Amniotic stem cell (primary cell): ENCODE measurements at regions not wholly inside any gene's neighbourhood (a gene's known extent, or its start where the extent isn't known, plus 50 kb on each side); places are given as distances from the start of the nearest gene placed in this dataset.

Experiments used
- DNase-seq: peaks from one replicate; lab custom pipeline; 2025; lab: John Stamatoyannopoulos, UW

DNA sequence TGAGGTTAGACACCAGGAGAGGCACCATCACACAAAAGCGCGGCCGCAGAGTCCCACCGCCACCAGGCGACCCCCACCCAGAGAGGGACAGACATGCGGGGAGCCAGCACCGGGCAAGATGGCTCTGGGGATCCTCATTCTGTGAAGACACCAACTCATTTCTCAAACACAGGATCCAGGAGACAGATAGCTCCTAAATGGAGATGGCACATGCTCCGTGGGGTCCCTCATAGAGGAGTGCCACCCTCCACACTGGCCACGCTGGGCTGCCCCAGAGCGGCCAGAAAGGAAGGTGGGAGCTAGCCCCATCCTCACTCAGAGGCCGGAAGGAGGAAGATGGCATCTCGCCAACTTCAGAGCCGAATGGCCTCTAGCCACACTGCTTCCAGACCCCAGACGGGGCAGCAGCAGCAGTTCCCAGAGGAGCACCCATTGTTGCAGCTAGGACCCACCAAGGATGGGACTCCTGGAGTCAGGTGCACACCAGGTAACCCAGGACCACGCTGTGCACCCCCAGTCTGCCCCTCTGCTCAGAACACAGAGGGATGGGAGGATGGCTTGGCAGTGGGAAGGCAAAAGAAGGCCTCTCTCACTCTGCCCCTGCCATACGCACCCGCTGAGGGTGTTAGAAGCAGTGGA lies 78.6 kb downstream of the ZIC5 start:
- DNase-seq = no peak

DNA sequence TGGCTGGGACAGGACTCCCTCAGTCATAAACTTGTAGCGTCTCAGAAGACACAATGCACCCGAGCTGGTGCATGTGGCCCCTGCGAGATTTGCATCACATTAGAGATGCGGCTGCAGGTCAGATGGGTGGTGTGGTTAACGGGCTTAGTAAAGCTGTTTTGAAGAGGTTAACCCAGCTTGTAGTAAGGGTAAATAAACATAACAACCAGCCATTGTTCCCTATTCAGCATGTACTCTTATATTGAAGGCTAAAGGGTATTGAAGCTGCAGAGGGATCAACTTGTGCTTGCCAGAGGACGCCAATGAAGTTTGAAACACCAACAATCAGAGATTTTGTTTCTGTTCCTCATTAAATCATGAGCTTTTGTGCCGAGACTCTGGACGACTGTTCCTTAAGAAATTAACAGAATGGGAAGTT lies 79.4 kb downstream of the ZIC5 start:
- no peak for DNase-seq

DNA sequence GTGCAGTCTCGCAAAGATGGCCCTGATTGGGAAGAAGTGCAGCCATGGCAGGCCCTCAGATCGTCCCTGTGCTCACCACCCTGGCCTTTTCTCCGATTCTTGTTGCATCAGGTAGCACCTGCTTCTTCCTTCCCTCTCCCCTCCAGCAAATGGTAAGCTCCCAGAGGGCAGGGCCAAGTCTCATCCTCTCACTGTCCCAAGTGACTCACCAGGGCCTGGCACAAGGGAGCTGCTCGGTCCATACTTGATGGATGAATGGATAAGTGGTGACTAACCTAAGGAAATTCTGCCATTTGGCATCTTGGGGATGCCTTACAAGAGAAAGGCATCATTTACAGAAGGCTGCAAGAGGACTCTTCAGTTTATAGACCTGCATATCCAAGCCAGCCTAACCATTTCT lies 84.9 kb downstream of the ZIC5 start:
- no peak for DNase-seq

DNA sequence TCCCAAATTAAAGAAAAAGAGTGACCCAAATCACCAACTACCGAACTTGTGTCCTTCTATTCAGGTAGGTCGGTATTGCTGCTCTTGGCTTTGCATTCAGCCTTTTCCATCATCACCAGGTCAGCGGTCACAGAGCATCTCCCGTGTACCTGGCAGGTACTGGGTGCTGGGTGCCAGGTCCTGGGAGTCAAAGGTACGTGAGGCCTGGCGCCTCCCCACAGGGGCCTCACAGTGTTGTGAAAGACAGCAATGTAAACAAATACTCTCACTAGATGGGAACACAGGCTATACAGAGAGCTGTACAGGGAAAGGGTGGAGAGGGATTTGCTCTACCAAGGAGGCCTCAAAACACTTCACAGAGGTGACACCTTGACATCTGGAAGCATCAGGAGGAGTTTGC lies 86.7 kb downstream of the ZIC5 start:
- DNase-seq = no peak

DNA sequence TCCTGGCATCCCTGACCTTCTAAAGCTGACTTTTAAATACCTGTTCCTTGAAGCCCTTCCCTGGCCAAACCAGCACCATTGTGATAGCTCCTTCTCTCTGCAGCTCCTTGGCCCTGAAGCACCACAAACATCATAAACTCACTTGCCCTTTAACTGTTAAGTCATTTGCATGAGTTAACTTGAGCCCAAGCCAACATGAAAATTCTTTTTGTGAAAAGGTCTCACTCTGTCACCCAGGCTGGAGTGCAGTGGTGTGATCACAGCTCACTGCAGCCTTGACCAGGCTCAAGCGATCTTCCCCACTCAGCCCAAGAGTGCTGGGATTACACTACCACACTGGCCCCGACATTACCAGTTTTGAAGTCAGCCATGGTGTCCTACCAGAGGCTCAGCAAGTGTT lies 87.8 kb downstream of the ZIC5 start:
- DNase-seq = no peak

DNA sequence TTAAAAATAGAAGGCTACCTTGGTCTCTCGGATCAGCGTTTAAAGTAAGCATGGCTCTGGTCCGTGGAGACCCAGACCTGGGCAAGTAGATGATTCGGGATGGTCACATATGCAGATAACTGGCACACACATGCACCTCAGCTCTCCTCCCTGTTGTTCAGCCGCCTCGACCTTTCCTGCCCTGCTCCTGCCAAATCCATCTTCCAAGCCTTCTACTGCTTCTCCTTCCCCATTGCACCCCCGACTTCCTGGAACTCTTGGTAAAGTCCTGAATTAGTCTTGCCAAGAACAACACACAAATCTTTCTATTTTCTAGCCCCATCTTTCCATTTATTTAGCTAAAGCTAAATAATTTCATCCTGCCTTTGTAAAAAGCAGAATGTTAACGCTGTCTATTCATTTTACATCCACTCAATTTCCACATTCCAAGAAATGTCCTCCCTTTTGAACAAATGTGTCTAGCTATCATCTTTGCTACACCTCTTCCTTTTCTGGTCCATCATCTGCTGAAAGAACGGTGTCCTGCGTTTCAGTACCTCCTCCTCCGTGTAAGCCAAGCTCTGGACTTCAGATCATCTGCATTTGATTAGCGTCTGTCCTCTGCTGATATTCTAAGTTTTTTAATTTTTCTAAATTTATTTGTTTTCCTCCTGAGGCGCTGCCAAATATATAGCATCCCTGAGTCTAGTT lies 92.5 kb downstream of the ZIC5 start:
- DNase-seq = no peak

DNA sequence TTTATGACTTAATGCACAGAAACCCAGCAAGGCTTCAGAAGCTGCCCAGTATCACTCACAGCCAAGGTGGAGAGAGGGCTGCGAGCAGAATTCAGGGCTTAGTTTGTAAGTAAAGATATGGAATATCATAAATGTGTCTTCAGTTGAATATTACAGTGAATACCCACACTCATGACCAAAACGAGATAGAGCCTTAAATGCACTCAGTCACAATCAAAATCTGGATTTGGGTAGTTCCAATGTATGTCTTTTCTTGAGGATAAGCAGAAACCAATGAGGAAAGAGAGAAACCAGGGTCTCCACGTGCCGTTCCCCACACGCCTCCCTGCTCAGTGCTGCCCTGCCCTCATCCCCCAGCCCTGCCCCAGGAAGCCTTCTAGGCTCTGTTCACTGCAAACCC lies 94.9 kb downstream of the ZIC5 start:
- DNase-seq = no peak

DNA sequence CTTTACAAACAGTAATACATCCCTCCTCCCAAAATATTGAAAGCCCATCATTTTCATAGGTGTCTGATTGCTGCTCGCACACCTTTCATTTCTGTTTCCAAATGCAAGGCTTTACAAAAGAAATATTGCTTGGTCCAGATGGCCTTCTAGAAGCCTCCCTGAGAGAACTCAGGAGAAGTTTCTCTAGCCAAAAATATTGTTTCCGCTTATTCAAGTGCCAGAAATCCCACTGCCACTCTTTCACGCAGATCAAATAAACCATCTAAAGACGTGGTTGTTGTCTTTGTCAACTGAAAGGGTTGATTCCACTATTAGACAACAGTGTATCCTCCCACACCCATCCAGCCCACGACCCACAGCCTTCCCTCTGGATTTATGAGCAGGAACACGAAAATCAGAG lies 96.2 kb downstream of the ZIC5 start:
- no peak for DNase-seq

DNA sequence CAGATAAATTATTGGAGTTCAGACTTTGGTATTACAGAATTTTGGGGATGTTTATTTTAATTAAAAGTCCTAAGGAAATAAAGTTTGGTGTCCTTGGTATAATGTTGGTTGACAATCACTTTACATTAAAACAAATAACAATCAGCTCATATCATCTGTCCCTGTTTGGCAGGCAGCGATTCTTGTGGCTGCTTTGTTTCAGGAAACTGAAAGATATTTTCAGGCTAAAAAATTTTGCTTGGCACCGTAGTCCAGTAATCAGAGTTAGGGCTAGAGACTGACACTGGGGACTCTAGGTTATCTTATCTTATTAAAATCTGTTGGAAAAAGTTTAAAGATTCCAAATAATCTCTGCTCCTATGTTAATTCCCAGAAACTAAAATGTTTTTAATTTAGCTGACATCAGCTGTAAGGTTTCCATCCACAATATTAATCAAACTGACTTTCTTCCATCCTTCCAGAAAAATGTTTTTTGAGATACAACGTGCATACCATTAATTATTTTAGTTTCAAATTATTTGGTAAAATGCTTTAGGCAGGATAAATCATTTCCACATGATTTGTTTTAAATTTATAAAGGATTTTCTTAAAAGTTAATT lies 97.6 kb downstream of the ZIC5 start:
- DNase-seq = no peak

DNA sequence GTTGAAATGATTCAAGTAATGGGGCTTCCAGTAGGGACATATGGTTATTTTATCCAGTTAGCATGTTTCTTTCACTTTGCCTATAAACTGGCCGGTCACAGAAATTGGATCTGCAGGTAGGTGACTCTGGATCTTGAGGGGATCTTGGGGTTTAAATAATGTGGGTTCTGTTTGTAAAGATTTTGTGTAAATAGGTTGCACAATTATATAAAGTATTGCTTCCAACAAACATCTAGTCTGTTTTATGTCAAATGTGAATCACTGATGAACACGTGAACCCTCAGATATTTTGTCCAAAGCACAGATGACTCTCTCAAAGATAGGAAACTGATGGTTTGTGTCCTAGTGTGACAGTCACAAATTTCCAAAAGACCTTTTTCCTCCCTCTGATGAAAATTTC lies 98.4 kb downstream of the ZIC5 start:
- no peak for DNase-seq

DNA sequence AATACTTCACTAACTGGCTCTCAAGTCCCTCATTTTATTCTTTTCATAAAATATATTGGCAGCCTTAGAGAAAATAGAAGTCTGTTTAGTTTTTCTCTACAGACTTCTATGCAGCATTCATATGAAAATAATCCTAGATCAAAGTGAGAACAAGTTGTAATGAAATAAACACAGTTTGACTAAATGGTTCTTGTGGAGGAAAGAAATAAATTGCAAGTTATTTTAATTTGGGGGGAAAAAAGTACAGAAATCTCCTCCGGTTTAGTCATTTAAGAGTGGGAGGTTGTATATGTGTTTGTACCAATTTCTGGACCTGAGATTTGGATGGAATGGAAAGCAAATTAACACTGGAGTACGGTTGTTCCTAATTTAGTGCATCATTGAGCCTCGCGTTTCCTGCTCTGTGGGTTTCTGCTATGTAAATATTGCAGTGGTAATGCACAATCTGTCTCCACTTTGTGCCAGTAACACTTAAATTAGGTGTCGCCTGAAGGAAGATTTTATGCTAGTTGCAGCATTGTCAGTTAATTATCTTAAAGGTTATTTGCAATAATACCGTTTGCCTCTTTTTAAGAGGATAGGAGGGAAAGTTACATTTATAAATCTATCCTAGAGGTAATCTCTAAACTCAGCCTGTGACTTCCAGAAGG lies 100.2 kb downstream of the ZIC5 start:
- DNase-seq = no peak

DNA sequence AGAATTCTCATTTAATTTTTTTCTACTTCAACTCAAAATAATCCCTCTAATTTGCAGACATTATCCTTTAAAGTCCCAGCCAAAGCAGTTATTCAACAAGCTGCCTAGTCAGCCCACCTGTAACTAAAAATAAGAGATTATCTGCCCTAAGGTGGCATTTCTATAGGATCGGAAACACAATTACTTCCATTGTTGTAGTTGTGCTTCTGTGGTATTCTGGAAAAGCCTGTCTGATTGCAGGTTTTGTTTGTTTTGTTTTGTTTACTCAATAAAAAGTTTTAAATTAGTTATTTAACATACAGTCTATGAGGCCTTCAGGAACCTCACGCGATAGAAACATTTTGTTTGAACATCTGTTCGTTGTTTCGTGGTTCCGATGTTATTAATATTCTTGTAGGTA lies 101.0 kb downstream of the ZIC5 start:
- DNase-seq = no peak

DNA sequence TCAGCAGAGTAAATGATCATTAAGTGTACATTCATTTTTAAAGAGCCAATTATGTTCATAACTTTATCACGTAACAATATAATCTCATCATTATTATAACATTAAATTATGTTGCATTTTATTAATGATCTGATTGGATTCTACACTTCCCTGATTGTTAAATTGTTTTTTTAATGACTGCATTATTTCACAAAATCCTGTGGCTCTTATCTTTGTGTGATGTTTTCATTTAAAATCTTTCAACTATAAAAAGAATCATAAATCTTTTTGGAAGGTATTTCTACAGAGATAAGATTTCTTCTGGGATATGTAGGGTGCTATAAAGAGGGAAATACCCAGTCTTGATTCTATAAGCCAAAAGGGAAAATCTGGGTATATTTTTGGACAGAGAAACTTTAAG lies 101.7 kb downstream of the ZIC5 start:
- DNase-seq = no peak

DNA sequence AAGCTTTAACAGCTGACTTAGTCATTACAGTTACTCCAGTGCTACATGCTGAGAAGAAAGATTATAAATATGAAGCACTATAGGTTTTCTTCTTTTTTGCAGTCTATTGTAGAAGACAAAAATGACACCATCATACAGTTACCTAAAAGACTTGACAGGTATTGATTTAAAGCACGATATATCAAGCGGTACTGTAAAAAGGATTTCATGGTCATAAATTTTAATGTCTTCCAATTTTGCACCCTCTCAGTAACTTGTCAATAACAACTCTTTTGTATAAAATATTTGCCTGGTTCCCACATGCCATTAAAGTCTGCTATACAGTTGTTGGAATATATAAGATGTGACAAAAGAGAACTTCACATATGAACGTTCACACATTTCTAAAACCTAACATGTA lies 102.8 kb downstream of the ZIC5 start:
- DNase-seq = no peak

DNA sequence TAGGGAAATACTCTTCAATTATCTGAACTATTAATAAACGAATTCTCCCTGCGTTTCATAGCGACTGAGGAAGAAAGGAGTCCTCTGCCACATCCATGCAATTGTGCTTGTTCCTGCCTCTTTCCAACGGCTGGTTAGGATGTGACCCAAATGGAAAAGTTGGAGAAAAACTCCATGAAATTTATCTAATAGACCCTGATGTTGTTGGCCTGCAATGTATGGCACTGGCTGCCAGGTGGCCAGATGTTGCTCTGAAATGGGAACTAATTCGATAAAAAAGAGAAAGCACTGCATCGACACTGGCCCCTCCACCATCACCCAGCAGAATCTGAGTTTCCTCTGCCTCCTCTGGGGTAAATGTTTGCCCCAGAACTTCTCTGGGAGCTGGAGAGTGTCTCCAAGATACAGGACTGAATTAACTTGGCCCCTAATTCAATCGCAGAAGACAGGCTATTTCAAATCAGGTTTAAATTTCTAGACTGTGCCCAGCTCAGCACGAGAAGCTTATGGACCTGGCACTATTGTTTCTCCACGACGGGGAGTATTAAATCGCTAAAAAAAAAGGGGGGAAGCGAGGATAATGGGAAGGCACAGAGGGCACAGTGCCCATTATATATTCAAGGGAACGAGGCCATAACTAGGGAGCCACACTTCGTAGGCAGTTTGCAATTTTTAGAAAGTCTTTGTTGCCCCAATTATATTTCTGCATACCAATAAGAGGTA lies 103.9 kb downstream of the ZIC5 start:
- no peak for DNase-seq

DNA sequence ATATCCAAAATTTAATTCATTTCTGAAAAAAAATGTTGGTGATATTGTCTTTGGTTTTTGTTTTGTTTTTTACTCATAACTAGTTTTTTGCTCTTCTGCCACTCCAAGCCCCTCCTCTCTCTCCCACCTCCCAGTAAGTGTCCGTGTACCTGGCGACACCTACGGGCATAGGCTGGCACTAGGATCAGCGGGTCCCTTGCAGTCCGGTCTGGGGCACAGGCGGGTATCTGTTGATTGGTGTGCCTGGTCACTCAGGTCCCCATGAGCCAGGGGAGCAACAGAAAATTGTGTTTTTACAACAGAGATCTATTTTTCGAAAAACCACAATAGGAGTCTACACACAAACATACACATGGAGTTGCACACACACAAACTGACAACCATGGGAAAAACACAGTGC lies 104.8 kb downstream of the ZIC5 start:
- DNase-seq = no peak

DNA sequence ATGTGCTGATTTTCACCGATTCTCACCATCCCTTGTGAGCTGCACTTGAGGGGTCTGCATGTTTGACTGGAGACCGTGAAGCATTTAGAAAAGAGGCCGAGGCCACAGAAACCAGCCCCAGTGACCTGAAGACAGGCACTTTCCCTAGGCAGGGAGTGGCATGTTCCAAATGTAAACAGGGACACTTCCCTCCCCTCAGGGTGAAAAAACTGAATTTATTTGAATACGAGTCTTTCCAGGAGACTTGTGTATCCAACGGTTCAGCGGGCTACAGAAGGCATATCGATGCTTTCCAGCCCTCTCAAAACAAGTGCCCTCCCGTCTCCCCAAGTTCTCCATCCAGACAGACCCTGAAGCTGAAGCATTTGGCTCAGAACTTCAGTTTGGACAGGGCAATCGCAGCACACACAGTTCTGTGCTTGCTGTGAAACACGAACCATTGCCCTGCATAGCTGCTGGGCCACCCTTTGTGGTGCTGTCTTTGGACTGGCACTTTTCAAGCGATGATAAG lies 106.1 kb downstream of the ZIC5 start:
- DNase-seq = no peak

DNA sequence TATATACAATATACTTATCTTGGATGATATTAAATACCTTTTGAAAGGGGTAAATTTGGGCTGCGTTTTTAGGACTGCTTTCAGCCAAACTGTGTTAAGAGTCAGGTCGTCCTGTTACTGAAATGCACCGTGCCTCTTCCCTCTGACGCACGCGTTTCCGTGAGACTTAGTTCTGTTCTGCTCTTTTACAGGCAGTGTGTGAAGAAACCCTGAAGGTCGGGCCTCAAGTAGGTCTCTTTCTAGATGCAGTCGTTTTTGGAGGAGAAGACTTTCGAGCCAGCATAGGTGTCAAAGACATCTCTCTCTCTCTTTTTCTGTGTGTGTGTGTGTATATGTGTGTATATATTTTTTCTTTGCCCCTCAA lies 107.0 kb downstream of the ZIC5 start:
- DNase-seq = no peak

DNA sequence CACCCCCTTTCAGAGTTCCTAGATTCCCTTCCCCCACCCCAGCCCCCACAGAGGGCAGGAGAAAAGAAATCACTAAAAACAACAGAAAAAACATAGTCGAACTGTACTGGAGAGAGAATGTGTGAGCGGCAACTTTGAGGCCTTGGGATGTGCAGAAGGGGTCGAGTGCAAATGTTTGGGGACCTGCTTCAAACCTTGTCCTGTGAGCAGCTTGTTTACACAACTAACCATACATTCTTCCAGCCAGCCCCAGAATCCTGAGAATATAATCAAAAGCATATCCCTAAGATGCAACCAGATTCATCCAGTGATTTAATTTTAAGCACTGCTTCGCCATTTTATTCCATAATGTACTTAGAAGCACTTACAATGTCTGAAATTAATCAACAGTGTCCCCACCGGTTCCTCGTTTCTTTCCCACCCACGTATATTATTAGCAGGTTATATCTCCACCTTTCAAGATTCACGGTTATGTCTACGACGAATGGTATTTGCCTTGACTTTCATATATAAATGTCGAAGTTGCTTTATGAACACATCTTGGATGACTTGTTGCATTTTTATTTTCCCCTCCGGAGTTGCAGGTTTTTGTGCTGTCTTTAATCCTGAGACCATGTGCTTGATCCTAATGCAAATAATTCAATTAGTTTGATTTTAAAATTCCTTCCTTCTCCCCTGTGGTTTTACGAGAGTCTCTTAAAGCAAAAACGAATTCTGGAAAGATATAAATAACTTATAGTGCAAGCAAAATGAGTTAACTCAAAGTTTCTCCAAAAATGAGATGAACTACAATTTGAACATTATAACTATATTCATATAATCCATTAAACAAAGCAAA lies 107.6 kb downstream of the ZIC5 start:
- no peak for DNase-seq

DNA sequence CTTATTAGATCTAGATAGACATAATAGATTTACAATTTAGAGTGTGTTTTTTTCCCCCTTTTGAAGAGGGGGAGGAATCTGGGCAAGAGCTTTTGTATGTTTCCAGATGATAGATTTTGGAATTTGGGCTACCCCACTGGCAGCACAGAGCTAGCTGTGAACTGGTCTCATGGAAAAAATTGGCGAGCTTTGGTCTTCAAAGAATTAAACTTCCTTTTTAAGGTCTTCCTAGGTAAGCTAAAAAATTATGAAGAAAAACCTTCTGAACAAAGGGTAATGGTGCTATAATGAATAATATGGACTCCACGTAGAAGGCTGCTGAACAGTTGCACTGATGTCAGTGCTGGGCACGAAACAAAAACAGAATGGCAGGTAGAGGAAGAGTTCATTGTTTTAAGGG lies 109.3 kb downstream of the ZIC5 start:
- no peak for DNase-seq

DNA sequence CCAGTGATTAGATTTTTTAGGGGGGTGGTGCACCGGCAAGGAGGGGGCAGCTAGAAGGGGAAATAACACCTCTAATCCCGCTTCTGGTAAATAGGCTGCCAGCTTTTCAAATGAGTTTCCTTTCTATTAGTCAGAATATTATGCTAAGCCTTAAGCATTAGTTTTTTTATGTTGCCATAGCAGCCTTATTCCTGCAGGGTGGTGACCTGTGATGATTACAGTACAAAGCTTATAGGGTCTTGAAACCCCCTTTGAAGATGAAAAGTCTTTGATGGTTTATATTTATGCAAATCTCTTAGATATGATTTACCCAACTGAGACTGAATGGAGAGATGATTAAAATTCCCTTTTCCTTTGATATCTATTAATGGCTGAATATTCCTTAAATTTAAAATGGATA lies 109.8 kb downstream of the ZIC5 start:
- no peak for DNase-seq

DNA sequence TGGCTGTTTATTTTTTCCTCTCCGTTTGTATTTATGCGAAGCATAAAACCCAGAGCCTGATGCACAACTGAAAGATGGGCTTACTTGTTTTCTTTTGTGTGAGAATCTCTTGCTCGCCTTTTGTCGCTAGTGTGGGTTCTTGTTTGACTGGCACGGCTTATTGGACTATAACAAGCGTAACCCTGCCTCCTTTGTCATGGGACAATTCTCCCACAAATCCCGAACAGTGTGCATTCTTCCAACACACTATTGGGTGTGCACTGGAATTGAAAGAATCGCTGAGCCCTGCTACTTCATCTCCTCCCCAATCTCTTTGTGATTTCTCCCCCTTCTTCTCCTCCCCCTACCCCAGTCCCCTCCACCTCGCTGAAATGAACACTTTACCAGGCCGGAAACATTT lies 110.8 kb downstream of the ZIC5 start:
- DNase-seq = no peak
